ENCODE measurements at regions not wholly inside any gene's neighbourhood (a gene's known extent, or its start where the extent isn't known, plus 50 kb on each side); places are given as distances from the start of the nearest gene placed in this dataset.

DNA sequence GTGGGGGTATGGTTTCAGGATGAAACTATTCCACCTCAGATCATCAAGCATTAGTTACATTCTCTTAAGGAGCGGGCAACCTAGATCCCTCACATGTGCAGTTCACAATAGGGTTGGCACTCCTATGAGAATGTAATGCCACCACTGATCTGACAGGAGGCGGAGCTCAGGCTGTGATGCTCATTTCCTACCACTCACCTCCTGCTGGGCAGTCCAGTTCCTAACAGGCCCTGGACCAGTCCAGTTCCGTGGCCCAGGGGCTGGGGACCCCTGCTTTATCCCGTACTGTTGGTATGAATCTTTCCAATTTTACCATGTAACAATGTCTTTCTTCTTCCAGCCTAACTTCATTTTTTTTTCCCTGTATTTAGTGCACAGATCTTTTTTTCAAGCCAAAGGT, 94.9 kb downstream of the OGFRL1 start:
- H3K9me3 ChIP-seq (ENCODE audit: control extremely low read depth in 1 of 3, control insufficient read depth in 2 of 3, insufficient read depth in 1 of 3, low read length in 2 of 3), result no peaks in the 10 kb centered on the region
- TF ChIP-seq, protein P1, sequence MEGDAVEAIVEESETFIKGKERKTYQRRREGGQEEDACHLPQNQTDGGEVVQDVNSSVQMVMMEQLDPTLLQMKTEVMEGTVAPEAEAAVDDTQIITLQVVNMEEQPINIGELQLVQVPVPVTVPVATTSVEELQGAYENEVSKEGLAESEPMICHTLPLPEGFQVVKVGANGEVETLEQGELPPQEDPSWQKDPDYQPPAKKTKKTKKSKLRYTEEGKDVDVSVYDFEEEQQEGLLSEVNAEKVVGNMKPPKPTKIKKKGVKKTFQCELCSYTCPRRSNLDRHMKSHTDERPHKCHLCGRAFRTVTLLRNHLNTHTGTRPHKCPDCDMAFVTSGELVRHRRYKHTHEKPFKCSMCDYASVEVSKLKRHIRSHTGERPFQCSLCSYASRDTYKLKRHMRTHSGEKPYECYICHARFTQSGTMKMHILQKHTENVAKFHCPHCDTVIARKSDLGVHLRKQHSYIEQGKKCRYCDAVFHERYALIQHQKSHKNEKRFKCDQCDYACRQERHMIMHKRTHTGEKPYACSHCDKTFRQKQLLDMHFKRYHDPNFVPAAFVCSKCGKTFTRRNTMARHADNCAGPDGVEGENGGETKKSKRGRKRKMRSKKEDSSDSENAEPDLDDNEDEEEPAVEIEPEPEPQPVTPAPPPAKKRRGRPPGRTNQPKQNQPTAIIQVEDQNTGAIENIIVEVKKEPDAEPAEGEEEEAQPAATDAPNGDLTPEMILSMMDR (IDR thresholded peaks at IDR 0.05), result no peak
- TF ChIP-seq EZH2 (IDR thresholded peaks at IDR 0.05; ENCODE audit: borderline replicate concordance, insufficient read depth, low read depth, low read length, poor library complexity, severe bottlenecking), result no peak
- ChIA-PET CTCF (interaction anchor here (1.0 to 5.1 kb wide), 4 partner anchors 12 to 127 kb away, joined by 3 to 68 read pairs (median 5); partner anchors contain the start of gene OGFRL1), POLR2A (no interaction called here)
- Mint-ChIP-seq H3K4me3 (no peak overlapping the region), H3K4me1 (peaks cover 5% of the 10 kb centered on the region), H3K27ac (no peak overlapping the region), H3K9me3 (ENCODE audit: insufficient read depth) (no peaks in the 10 kb centered on the region), H3K27me3 (no peaks in the 10 kb centered on the region)
- no peaks in the 10 kb centered on the region for H3K36me3 ChIP-seq (replicated peaks in 1 of 2; ENCODE audit: control extremely low read depth in 1 of 2, control insufficient read depth in 1 of 2, extremely low read depth in 1 of 2, insufficient read depth in 2 of 2, low read length in 1 of 2)
- no peak overlapping the region for H2AFZ ChIP-seq (ENCODE audit: insufficient read depth, low read depth, low read length, poor library complexity, severe bottlenecking)
- no peak overlapping the region for H3K4me3 ChIP-seq (ENCODE audit: control extremely low read depth in 1 of 5, extremely low read depth in 1 of 5, insufficient read depth in 1 of 5, low read depth in 2 of 5, low read length in 4 of 5)
- no peak overlapping the region for H3K27ac ChIP-seq (ENCODE audit: low read length in 2 of 2)
- no peaks in the 10 kb centered on the region for H3K79me2 ChIP-seq (ENCODE audit: control insufficient read depth, insufficient read depth, low read length)
- intact Hi-C loops (cut with micrococcal nuclease), result no loop called here
- no peak overlapping the region for H3K4me2 ChIP-seq (replicated peaks; ENCODE audit: low read depth, low read length, poor library complexity, severe bottlenecking)
- no peaks in the 10 kb centered on the region for H3K27me3 ChIP-seq (replicated peaks in 1 of 4; ENCODE audit: control extremely low read depth in 1 of 4, control insufficient read depth in 3 of 4, insufficient read depth in 4 of 4, low read length in 3 of 4)
- H3K9ac ChIP-seq (ENCODE audit: low read length), result no peak overlapping the region
- H3K4me1 ChIP-seq (ENCODE audit: control insufficient read depth in 2 of 2, insufficient read depth in 2 of 2, low read length in 2 of 2), result no peaks in the 10 kb centered on the region
- no peak for ATAC-seq (ENCODE audit: low read depth)
- WGBS (ENCODE audit: insufficient coverage), result 95% methylated on average over 2 of the region's 4 CpGs
- H4K20me1 ChIP-seq (ENCODE audit: control insufficient read depth, insufficient read depth, low read length, poor library complexity, severe bottlenecking), result no peaks in the 10 kb centered on the region
- DNase-seq, result no peak

GRCh38 chr6:71383901-71384489, 95.4 kb downstream of the OGFRL1 start:
- intact Hi-C loops (cut with micrococcal nuclease), result no loop called here
- DNase-seq (peak; percentile 54), ATAC-seq (ENCODE audit: low read depth) (no peak)
- Histone ChIP-seq H3K4me1 (ENCODE audit: control insufficient read depth in 2 of 2, insufficient read depth in 2 of 2, low read length in 2 of 2) (no peaks in the 10 kb centered on the region), H2AFZ (ENCODE audit: insufficient read depth, low read depth, low read length, poor library complexity, severe bottlenecking) (no peak overlapping the region), H3K9ac (ENCODE audit: low read length) (no peak overlapping the region), H3K36me3 (replicated peaks in 1 of 2; ENCODE audit: control extremely low read depth in 1 of 2, control insufficient read depth in 1 of 2, extremely low read depth in 1 of 2, insufficient read depth in 2 of 2, low read length in 1 of 2) (no peaks in the 10 kb centered on the region), H3K4me2 (replicated peaks; ENCODE audit: low read depth, low read length, poor library complexity, severe bottlenecking) (no peak overlapping the region), H4K20me1 (ENCODE audit: control insufficient read depth, insufficient read depth, low read length, poor library complexity, severe bottlenecking) (no peaks in the 10 kb centered on the region), H3K79me2 (ENCODE audit: control insufficient read depth, insufficient read depth, low read length) (no peaks in the 10 kb centered on the region), H3K27ac (ENCODE audit: low read length in 2 of 2) (no peak overlapping the region), H3K9me3 (ENCODE audit: control extremely low read depth in 1 of 3, control insufficient read depth in 2 of 3, insufficient read depth in 1 of 3, low read length in 2 of 3) (no peaks in the 10 kb centered on the region), H3K27me3 (replicated peaks in 1 of 4; ENCODE audit: control extremely low read depth in 1 of 4, control insufficient read depth in 3 of 4, insufficient read depth in 4 of 4, low read length in 3 of 4) (no peaks in the 10 kb centered on the region), H3K4me3 (ENCODE audit: control extremely low read depth in 1 of 5, extremely low read depth in 1 of 5, insufficient read depth in 1 of 5, low read depth in 2 of 5, low read length in 4 of 5) (no peak overlapping the region)
- no peak for TF ChIP-seq EZH2 (IDR thresholded peaks at IDR 0.05; ENCODE audit: borderline replicate concordance, insufficient read depth, low read depth, low read length, poor library complexity, severe bottlenecking)
- TF ChIP-seq, protein P1 (IDR thresholded peaks at IDR 0.05), result peak; percentile 90
- WGBS (ENCODE audit: insufficient coverage), result 100% methylated on average over 1 of the region's 5 CpGs
- POLR2A ChIA-PET, result no interaction called here
- Mint-ChIP-seq H3K27ac (no peak overlapping the region), H3K27me3 (no peaks in the 10 kb centered on the region), H3K4me3 (no peak overlapping the region), H3K9me3 (ENCODE audit: insufficient read depth) (no peaks in the 10 kb centered on the region), H3K4me1 (peaks cover 5% of the 10 kb centered on the region)
- CTCF ChIA-PET, result interaction anchor here (1.7 to 5.1 kb wide), 2 partner anchors 14 to 126 kb away, joined by 5 to 68 read pairs; no protein-coding TSS in a partner anchor
